HFF-Myc (cell line): ENCODE measurements at regions not wholly inside any gene's neighbourhood (a gene's known extent, or its start where the extent isn't known, plus 50 kb on each side); places are given as distances from the start of the nearest gene placed in this dataset.

Source experiments
- DNase-seq: peaks from one replicate; pipeline ENCODE4 v3.0.0-alpha.2; 2011; ENCODE audit warnings: low read depth; ENCODE audit errors: extremely low read depth
- H3K4me3 ChIP-seq: replicated peaks from 2 replicates; pipeline ENCODE4 v1.5.1; 2011; ENCODE audit warnings: low read depth, mild to moderate bottlenecking, control low read depth, low read length
- CTCF ChIP-seq: IDR thresholded peaks from 2 replicates; pipeline ENCODE4 v1.5.1; 2012; ENCODE audit warnings: mild to moderate bottlenecking, low read depth, low read length, control low read depth; ENCODE audit errors: missing control alignments

DNA sequence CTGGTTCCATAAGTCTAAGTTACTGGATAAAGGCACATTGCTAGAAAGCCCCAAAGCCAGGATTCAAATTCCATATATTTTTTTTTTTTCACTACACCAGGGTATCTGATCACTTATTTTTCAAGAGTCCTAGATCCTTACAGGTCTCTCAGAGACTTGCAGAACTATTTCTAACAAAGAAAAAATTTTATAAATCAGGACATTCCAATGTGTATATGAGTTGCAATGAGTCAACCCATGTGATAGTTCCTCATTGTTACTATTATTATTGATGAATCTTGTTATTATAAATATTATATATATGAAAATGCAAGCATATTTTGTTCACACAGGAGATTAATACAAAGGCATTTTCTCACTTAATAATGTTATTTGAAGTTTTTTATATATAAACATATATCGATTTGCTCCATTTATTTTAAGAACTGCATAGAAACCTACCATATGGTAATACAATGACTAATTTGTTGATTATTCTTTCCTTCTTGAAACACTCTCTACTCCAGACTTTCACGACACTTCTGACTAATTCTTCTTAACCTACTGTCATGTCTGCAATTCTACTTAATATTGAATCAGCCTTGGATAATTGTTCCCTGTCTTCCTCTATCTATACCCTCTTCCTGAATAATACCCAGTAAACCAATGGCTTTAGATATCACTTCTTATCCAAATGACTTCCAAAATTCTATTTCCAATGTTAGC lies 968.4 kb upstream of the NRXN1 start:
- no peak overlapping the region for H3K4me3 ChIP-seq
- no peak for DNase-seq
- no peak for TF ChIP-seq CTCF

DNA sequence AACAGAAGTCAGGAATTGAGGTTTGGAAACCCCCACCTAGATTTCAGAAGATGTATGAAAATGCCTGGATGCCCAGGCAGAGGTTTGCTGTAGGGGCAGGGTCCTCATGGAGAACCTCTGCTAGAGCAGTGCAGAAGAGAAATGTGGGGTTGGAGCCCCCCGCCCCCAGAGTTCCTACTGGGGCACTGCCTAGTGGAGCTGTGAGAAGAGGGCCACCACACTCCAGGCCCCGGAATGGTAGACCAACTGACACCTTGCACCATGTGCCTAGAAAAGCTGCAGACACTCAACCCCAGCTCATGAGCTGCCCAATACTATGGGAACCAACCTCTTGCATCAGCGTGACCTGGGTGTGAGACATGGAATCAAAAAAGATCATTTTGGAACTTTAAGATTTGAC lies 967.0 kb upstream of the NRXN1 start:
- no peak overlapping the region for H3K4me3 ChIP-seq
- DNase-seq: no peak
- TF ChIP-seq CTCF: no peak

GRCh38 chr2:51997571-51997970 lies 965.6 kb upstream of the NRXN1 start:
- no peak for TF ChIP-seq CTCF
- DNase-seq: no peak
- H3K4me3 ChIP-seq: no peak overlapping the region

GRCh38 chr2:51995293-51995692 lies 963.4 kb upstream of the NRXN1 start:
- no peak overlapping the region for H3K4me3 ChIP-seq
- DNase-seq: no peak
- no peak for TF ChIP-seq CTCF

- no peak for DNase-seq
- H3K4me3 ChIP-seq: no peak overlapping the region
- no peak for TF ChIP-seq CTCF
These were observed 962.3 kb upstream of the NRXN1 start for GRCh38 chr2:51994123-51994763.

- H3K4me3 ChIP-seq: no peak overlapping the region
- TF ChIP-seq CTCF: no peak
- no peak for DNase-seq
These were observed 958.8 kb upstream of the NRXN1 start for GRCh38 chr2:51990684-51991083.
